ENCODE measurements at regions not wholly inside any gene's neighbourhood (a gene's known extent, or its start where the extent isn't known, plus 50 kb on each side); places are given as distances from the start of the nearest gene placed in this dataset.

DNA sequence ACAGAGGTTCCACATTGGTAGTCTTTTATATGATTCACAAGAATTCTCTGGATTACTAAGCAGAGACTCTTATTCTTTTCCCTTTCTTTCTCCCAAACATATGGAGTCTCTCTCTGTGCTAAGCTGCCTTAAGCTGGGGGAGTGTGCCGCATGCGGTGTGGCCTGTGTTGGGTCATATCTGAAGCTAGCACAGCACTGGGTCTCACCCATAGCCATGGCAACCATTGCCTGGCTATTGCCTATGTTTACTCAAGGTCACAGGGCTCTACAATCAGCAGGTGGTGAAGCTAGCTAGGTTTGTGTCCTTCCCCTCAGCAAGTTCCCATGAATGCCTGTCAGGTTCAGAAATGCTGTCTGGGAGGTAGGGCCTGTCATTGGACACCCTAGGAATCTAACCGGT is 73.6 kb upstream of the ZRANB2 start:
- no peak for TF ChIP-seq CTCF (IDR thresholded peaks at IDR 0.05)
- no peak for TF ChIP-seq POLR2AphosphoS5 (IDR thresholded peaks at IDR 0.05; ENCODE audit: low read depth, low read length)
- no peak for TF ChIP-seq TCF7L2 (IDR thresholded peaks at IDR 0.05; ENCODE audit: low read depth, low read length)
- no peak for TF ChIP-seq REST (IDR thresholded peaks at IDR 0.05; ENCODE audit: insufficient read depth in 1 of 2, low read depth in 2 of 2, low read length in 1 of 2)
- TF ChIP-seq SIN3A (IDR thresholded peaks at IDR 0.05; ENCODE audit: borderline replicate concordance, insufficient read depth, low read depth, low read length) = no peak
